ENCODE measurements at regions not wholly inside any gene's neighbourhood (a gene's known extent, or its start where the extent isn't known, plus 50 kb on each side); places are given as distances from the start of the nearest gene placed in this dataset.

DNA sequence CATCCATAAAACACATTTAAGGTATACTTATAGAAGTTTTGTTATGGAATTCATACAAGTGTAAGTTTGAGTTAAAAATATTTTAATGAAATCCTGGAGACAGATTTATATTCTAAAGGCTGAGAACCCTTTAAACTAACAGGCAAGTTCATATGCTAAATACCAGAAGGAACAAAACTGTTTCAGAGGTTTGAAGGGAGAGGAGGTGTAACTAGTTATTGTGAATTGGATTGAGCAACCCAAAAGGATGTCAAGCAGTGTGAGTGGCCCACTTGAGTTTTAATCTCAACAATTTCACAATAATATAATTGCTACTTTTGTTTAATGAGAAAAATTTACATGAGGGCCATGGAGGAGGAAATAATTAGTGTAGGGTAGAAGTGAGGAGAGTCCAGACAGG, 348.5 kb upstream of the ACTBL2 start:
- TF ChIP-seq YY1 (IDR thresholded peaks at IDR 0.05; ENCODE audit: insufficient read depth, insufficient read length): no peak
- no peak for TF ChIP-seq ZNF274 (IDR thresholded peaks at IDR 0.05; ENCODE audit: low read depth, low read length)
